ENCODE measurements at regions not wholly inside any gene's neighbourhood (a gene's known extent, or its start where the extent isn't known, plus 50 kb on each side); places are given as distances from the start of the nearest gene placed in this dataset.

DNA sequence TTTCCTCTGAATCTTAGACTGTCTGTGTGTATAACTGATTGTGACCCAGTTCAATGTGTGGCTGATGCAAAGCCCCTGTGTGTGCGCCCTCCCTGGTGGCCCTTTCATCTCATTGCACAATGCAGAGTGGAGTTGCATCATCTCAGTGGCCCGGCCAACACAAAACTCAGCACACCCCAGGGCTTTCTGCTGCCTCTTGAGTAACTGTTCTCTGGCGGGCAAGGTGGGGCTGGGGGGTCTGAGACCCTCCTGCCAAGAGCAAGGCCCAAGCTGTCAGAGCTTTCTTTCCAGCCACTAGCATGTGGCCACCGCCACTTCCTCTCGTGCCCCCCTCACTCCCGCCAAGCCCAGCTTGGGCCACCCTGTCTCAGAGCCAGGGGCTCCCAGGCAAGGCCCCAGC is 80.7 kb upstream of the ALDH1L1 start:
- no peak for FAIRE-seq
- TF ChIP-seq POLR2A (IDR thresholded peaks at IDR 0.05; ENCODE audit: low read depth, low read length), result no peak

GRCh38 chr3:126259411-126260391 is 79.3 kb upstream of the ALDH1L1 start:
- FAIRE-seq (no peak), DNase-seq (ENCODE audit: insufficient read length, low spot score) (no peak)
- no peak for TF ChIP-seq POLR2A (IDR thresholded peaks at IDR 0.05; ENCODE audit: low read depth, low read length)

More for the DNA sequence above, 80.7 kb upstream of the ALDH1L1 start:
- no peak for DNase-seq (ENCODE audit: insufficient read length, low spot score)

DNA sequence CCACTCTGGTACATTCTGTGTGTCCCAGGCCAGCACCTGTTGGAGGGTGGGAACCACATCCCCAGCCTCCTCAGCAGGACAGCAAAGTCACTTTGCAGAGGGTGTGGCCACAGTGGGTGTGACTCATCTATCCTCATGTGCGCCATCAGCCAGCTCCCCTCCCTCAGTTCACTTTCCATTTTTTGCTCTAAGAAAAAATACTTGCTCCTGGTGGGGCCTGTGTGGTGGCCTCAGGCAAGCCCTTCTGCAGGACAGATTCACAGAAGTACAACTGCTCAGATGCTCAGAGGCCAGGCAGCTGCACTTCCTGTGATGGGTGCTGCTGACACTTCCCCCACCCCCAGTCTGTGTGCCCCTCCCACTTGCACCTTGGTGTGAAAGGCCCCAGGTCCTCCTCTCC is 78.3 kb upstream of the ALDH1L1 start:
- TF ChIP-seq POLR2A (IDR thresholded peaks at IDR 0.05; ENCODE audit: low read depth, low read length), result no peak
- FAIRE-seq (no peak), DNase-seq (ENCODE audit: insufficient read length, low spot score) (peak; percentile 53)

GRCh38 chr3:126257984-126258383 is 77.6 kb upstream of the ALDH1L1 start:
- no peak for TF ChIP-seq POLR2A (IDR thresholded peaks at IDR 0.05; ENCODE audit: low read depth, low read length)
- DNase-seq (ENCODE audit: insufficient read length, low spot score) (no peak), FAIRE-seq (no peak)

DNA sequence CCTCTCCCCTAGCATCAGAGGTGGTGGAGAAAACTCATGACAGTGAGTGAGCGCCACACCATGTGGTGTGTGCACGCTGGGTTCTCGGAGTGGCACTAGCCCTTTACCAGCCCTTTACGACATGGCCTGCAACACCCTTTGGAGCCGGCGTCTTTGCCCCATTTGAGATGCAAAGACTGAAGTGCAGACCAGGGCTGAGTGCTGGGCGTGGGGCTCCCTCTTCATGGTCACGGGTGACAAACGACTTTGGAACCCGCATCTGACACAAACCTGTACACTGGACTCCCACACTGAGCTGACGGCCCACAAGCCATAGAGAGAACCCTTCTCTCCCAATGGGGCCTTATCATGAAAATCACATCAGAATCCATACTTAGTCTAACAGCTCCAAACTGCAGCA is 76.8 kb upstream of the ALDH1L1 start:
- TF ChIP-seq POLR2A (IDR thresholded peaks at IDR 0.05; ENCODE audit: low read depth, low read length), result no peak
- FAIRE-seq (no peak), DNase-seq (ENCODE audit: insufficient read length, low spot score) (no peak)

DNA sequence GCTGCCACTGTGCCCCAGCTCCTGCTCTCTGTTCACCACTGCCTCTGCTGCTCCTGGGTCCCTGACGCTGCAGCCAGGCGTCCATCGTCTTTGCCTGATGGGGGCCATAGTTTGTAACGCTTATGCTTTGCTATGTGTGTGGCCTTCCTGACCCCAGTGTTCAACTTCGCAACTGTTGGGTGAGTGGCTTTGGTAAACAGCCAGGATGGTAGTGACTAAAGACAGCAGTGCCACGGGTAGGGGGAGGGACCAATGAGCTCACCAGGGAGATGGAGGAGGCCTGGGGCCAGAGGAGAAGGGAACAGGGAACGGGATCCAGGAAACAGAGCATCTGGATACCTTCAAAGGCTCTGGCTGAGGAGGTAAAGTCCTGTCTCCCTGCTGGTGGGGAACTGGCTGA is 75.9 kb upstream of the ALDH1L1 start:
- no peak for TF ChIP-seq POLR2A (IDR thresholded peaks at IDR 0.05; ENCODE audit: low read depth, low read length)
- DNase-seq (ENCODE audit: insufficient read length, low spot score), result no peak
- FAIRE-seq, result no peak

DNA sequence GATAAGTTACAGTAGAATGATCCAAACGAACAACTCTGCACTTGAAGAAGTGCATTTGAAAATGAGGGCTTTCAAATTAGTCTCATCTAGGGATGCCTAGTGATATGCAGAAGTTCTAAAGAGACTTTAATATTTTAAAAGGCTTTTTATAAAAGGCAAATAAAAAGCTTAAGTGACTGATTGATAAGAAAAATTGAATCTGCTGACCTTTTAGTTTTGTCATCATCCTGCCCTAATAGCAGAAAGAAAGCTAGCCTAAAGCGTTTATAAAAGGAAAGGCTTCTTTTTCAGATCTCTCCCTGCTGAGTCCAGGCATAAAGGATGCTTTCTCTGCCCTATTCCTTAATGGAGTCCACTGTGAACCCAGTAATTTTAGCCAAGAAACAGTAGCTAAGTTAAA is 72.7 kb upstream of the ALDH1L1 start:
- FAIRE-seq (no peak), DNase-seq (ENCODE audit: insufficient read length, low spot score) (no peak)
- TF ChIP-seq POLR2A (IDR thresholded peaks at IDR 0.05; ENCODE audit: low read depth, low read length), result no peak

DNA sequence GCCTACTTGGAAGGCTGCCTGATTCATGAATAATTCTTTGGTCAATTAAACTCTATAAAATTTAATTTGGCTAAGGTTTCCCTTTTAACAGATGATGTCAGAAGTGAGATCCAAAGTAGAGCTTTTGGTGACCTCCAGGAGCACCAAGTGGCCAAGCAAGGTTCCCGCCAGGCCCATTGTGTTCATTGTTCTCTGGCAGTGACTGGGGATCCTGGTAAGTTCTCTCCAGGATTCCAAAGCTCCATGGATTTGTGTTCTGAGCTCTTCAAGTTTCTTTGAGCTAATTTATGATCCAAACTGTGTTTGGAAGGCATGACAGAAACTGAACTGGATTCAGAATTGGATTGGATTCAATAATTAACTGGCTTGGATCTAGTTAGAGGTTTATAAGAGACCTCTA is 72.0 kb upstream of the ALDH1L1 start:
- TF ChIP-seq POLR2A (IDR thresholded peaks at IDR 0.05; ENCODE audit: low read depth, low read length), result no peak
- FAIRE-seq (no peak), DNase-seq (ENCODE audit: insufficient read length, low spot score) (no peak)

- no peak for TF ChIP-seq POLR2A (IDR thresholded peaks at IDR 0.05; ENCODE audit: low read depth, low read length)
- no peak for FAIRE-seq
- no peak for DNase-seq (ENCODE audit: insufficient read length, low spot score)
These were observed 65.7 kb upstream of the ALDH1L1 start for GRCh38 chr3:126245811-126246727.

Measured in H54 (cell line).